Neural progenitor cell (in vitro differentiated cells): ENCODE measurements at regions not wholly inside any gene's neighbourhood (a gene's known extent, or its start where the extent isn't known, plus 50 kb on each side); places are given as distances from the start of the nearest gene placed in this dataset.

Experiments
- DNase-seq: peaks from one replicate; pipeline ENCODE4 v3.0.0-alpha.2; 2016; ENCODE audit warnings: low spot score
- H2AFZ ChIP-seq: fragments of 200-600 bp; sonication (generic); replicated peaks from 2 replicates; pipeline ENCODE4 v1.6.1; 2016; ENCODE audit warnings: antibody characterized with exemption
- H3F3A ChIP-seq: fragments of 200-600 bp; sonication (generic); 2 replicates; pipeline ENCODE4 v1.6.1; 2016; ENCODE audit warnings: antibody characterized with exemption, low read depth
- H3K27ac ChIP-seq: fragments of 200-600 bp; sonication (generic); 2 replicates; pipeline ENCODE4 v1.5.1; 2016; ENCODE audit warnings: mild to moderate bottlenecking
- H3K27me3 ChIP-seq: fragments of 200-600 bp; sonication (generic); 2 replicates; pipeline ENCODE4 v1.6.1; 2016; ENCODE audit warnings: mild to moderate bottlenecking, moderate library complexity
- H3K36me3 ChIP-seq: fragments of 200-600 bp; sonication (generic); 2 replicates; pipeline ENCODE4 v1.5.1; 2016
- H3K4me1 ChIP-seq: fragments of 200-600 bp; sonication (generic); 2 replicates; pipeline ENCODE4 v1.6.1; 2016; ENCODE audit warnings: mixed run types
- H3K4me2 ChIP-seq: fragments of 200-600 bp; sonication (generic); 2 replicates; pipeline ENCODE4 v1.6.1; 2016
- H3K4me3 ChIP-seq: fragments of 200-600 bp; sonication (generic); 2 replicates; pipeline ENCODE4 v1.5.1; 2016
- H3K79me2 ChIP-seq: fragments of 200-600 bp; sonication (generic); 2 replicates; pipeline ENCODE4 v1.6.1; 2016; ENCODE audit warnings: low read depth
- H3K9ac ChIP-seq: fragments of 200-600 bp; sonication (generic); 2 replicates; pipeline ENCODE4 v1.6.1; 2016
- H3K9me3 ChIP-seq: fragments of 200-600 bp; sonication (generic); 2 replicates; pipeline ENCODE4 v1.5.1; 2016; ENCODE audit warnings: low read depth
- H4K20me1 ChIP-seq: fragments of 200-600 bp; sonication (generic); 2 replicates; pipeline ENCODE4 v1.6.1; 2016; ENCODE audit warnings: low read depth
- H3K27ac Mint-ChIP-seq: 3 replicates; pipeline ENCODE4 v1.8.0; 2021; ENCODE audit warnings: mixed read lengths
- H3K27me3 Mint-ChIP-seq: 2 replicates; pipeline ENCODE4 v1.8.0; 2022; ENCODE audit warnings: low read depth, mild to moderate bottlenecking, inconsistent platforms, moderate library complexity, mixed read lengths; ENCODE audit not compliant: insufficient read depth
- H3K36me3 Mint-ChIP-seq: 3 replicates; pipeline ENCODE4 v1.8.0; 2021; ENCODE audit warnings: mixed read lengths
- H3K4me1 Mint-ChIP-seq: 3 replicates; pipeline ENCODE4 v1.8.0; 2021; ENCODE audit warnings: mixed read lengths
- H3K4me3 Mint-ChIP-seq: 3 replicates; pipeline ENCODE4 v1.8.0; 2021; ENCODE audit warnings: mild to moderate bottlenecking, moderate library complexity, mixed read lengths
- H3K9me3 Mint-ChIP-seq: 3 replicates; pipeline ENCODE4 v1.8.0; 2020; ENCODE audit warnings: mixed read lengths
- EZH2 ChIP-seq: fragments of 200-600 bp; sonication (generic); IDR thresholded peaks from 2 replicates; pipeline ENCODE4 v1.6.1; 2017; ENCODE audit warnings: antibody characterized with exemption, mild to moderate bottlenecking, moderate library complexity
- EZH2phosphoT487 ChIP-seq: fragments of 200-600 bp; sonication (generic); IDR thresholded peaks from 2 replicates; pipeline ENCODE4 v1.6.1; 2017; ENCODE audit warnings: antibody characterized with exemption
- TF ChIP-seq, protein P1 (sequence below): fragments of 200-600 bp; sonication (generic); IDR thresholded peaks from 2 replicates; pipeline ENCODE4 v1.5.1; 2017; ENCODE audit warnings: antibody characterized with exemption, mild to moderate bottlenecking

GRCh38 chr1:184828369-184828717 is 73.7 kb upstream of the EDEM3 start:
- H3K9me3 ChIP-seq = no peaks in the 10 kb centered on the region
- no peak overlapping the region for H3K27ac Mint-ChIP-seq
- peaks cover 5% of the 10 kb centered on the region for H3K4me1 Mint-ChIP-seq
- no peak for DNase-seq
- H3K4me2 ChIP-seq = no peak overlapping the region
- no peaks in the 10 kb centered on the region for H3K9me3 Mint-ChIP-seq
- no peaks in the 10 kb centered on the region for H3K79me2 ChIP-seq
- H3K36me3 Mint-ChIP-seq = no peaks in the 10 kb centered on the region
- H3K4me3 ChIP-seq = no peak overlapping the region
- peaks cover 2% of the 10 kb centered on the region for H3K27me3 Mint-ChIP-seq
- H3K36me3 ChIP-seq = no peaks in the 10 kb centered on the region
- H3K27ac ChIP-seq = no peak overlapping the region
- H3K4me3 Mint-ChIP-seq = no peak overlapping the region
- H3K9ac ChIP-seq = no peak overlapping the region
- peaks cover 3% of the 10 kb centered on the region for H3K4me1 ChIP-seq
- H2AFZ ChIP-seq = no peak overlapping the region
- H3F3A ChIP-seq = no peaks in the 10 kb centered on the region
- H3K27me3 ChIP-seq = no peaks in the 10 kb centered on the region
- H4K20me1 ChIP-seq = no peaks in the 10 kb centered on the region
- TF ChIP-seq EZH2phosphoT487 (no peak), EZH2 (no peak)
- TF ChIP-seq, protein P1, sequence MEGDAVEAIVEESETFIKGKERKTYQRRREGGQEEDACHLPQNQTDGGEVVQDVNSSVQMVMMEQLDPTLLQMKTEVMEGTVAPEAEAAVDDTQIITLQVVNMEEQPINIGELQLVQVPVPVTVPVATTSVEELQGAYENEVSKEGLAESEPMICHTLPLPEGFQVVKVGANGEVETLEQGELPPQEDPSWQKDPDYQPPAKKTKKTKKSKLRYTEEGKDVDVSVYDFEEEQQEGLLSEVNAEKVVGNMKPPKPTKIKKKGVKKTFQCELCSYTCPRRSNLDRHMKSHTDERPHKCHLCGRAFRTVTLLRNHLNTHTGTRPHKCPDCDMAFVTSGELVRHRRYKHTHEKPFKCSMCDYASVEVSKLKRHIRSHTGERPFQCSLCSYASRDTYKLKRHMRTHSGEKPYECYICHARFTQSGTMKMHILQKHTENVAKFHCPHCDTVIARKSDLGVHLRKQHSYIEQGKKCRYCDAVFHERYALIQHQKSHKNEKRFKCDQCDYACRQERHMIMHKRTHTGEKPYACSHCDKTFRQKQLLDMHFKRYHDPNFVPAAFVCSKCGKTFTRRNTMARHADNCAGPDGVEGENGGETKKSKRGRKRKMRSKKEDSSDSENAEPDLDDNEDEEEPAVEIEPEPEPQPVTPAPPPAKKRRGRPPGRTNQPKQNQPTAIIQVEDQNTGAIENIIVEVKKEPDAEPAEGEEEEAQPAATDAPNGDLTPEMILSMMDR = no peak

- H3K9me3 ChIP-seq = no peaks in the 10 kb centered on the region
- H3K4me3 ChIP-seq = no peak overlapping the region
- Mint-ChIP-seq H3K4me1 (peaks cover 11% of the 10 kb centered on the region), H3K4me3 (no peak overlapping the region), H3K27me3 (peaks cover 2% of the 10 kb centered on the region), H3K36me3 (no peaks in the 10 kb centered on the region), H3K9me3 (no peaks in the 10 kb centered on the region), H3K27ac (no peak overlapping the region)
- DNase-seq = no peak
- H3K27ac ChIP-seq = no peak overlapping the region
- peaks cover 8% of the 10 kb centered on the region for H3K4me1 ChIP-seq
- no peak overlapping the region for H3K9ac ChIP-seq
- H3K4me2 ChIP-seq = no peak overlapping the region
- H2AFZ ChIP-seq = no peak overlapping the region
- no peaks in the 10 kb centered on the region for H4K20me1 ChIP-seq
- no peak for TF ChIP-seq EZH2phosphoT487
- no peak for TF ChIP-seq EZH2
- TF ChIP-seq, protein P1 = no peak
- H3K27me3 ChIP-seq = no peaks in the 10 kb centered on the region
- no peaks in the 10 kb centered on the region for H3K79me2 ChIP-seq
- no peaks in the 10 kb centered on the region for H3K36me3 ChIP-seq
- H3F3A ChIP-seq = no peaks in the 10 kb centered on the region
Measured at GRCh38 chr1:184827600-184828368, 73.1 kb upstream of the EDEM3 start.

DNA sequence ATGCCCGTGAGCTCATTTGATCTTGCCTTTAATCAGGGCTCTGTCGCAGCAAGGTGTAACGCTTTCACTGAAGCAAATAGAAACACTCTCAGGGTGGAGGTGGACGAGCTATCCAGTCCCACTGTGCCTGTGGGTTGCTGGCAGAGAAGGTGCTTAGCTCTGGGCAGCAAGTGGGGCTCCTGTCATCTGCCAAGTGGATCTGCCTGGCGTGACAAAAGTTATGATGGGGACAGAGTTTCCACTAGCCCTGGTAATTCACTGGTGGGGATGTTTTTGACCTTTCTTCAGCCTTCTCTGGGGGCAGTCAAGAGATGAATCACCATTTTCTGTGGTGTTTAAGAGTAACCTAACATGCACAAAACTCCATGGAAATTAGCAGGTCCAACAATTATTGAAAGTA is 71.3 kb upstream of the EDEM3 start:
- Histone ChIP-seq H3K9ac (no peak overlapping the region), H3K4me3 (no peak overlapping the region), H3K4me2 (no peak overlapping the region), H3K27ac (no peak overlapping the region), H3K4me1 (peaks cover 12% of the 10 kb centered on the region), H3F3A (peaks cover 7% of the 10 kb centered on the region), H2AFZ (no peak overlapping the region), H3K27me3 (no peaks in the 10 kb centered on the region), H3K79me2 (no peaks in the 10 kb centered on the region), H3K9me3 (no peaks in the 10 kb centered on the region), H3K36me3 (no peaks in the 10 kb centered on the region), H4K20me1 (no peaks in the 10 kb centered on the region)
- Mint-ChIP-seq H3K9me3 (no peaks in the 10 kb centered on the region), H3K27ac (no peak overlapping the region), H3K4me3 (no peak overlapping the region), H3K36me3 (no peaks in the 10 kb centered on the region), H3K27me3 (peaks cover 3% of the 10 kb centered on the region), H3K4me1 (peaks cover 18% of the 10 kb centered on the region)
- DNase-seq = no peak
- no peak for TF ChIP-seq EZH2phosphoT487
- TF ChIP-seq EZH2 = no peak
- TF ChIP-seq, protein P1 = no peak
